Adrenal gland (tissue), 5 donors: ENCODE measurements at regions not wholly inside any gene's neighbourhood (a gene's known extent, or its start where the extent isn't known, plus 50 kb on each side); places are given as distances from the start of the nearest gene placed in this dataset.
"Not testable (repeated sequence)": the region's sequence is repeated elsewhere in the genome, so short reads cannot be mapped to it uniquely, and the experiment has no call there.

Experiments used
- CTCF ChIP-seq, 6 experiments: fragments of 450-650 bp in 4 of 6; fragments of 200-600 bp in 2 of 6; sonication (generic) in 1 of 6; IDR thresholded peaks; 1 replicate in 5 of 6; 2 replicates in 1 of 6; pipeline versions ENCODE4 v1.5.1 to v1.8.0; 2016 to 2021; ENCODE audit warnings: antibody characterized with exemption in 6 of 6, mild to moderate bottlenecking in 2 of 6, moderate library complexity in 1 of 6
- POLR2A ChIP-seq, 2 donors: fragments of 450-650 bp; IDR thresholded peaks; one replicate each; pipeline ENCODE4 v1.6.1; 2017; ENCODE audit warnings: antibody characterized with exemption in 2 of 2, mild to moderate bottlenecking in 2 of 2, moderate library complexity in 1 of 2
- donor health status: DM: no; HTN: no; CAD: no.

- not testable (repeated sequence) for TF ChIP-seq CTCF, POLR2A (IDR thresholded peaks at IDR 0.05)
Measured at GRCh38 chrX:115434834-115435233, 126.1 kb upstream of the PLS3 start.
